Stimulated activated naive B cell treated with anti-CD40 and anti-IgM and Interleukin-4, amounts not matched to agents 10 μg/mL and 1 μg/mL and 100 μg/mL, for 72 hours (primary cell): ENCODE measurements at regions not wholly inside any gene's neighbourhood (a gene's known extent, or its start where the extent isn't known, plus 50 kb on each side); places are given as distances from the start of the nearest gene placed in this dataset.

ENCODE experiments used
- ATAC-seq, 2 donors: fragments of 150-1000 bp; cut with Tn5 transposase; replicated peaks; 2 replicates each; pipeline ENCODE4 v1.10.0; 2021; ENCODE audit warnings: moderate library complexity in 1 of 2
- DNase-seq: peaks from one replicate; pipeline ENCODE4 v3.0.0; 2021
- H3K27ac Mint-ChIP-seq: one replicate; pipeline ENCODE4 v1.8.0; 2022; ENCODE audit warnings: mild to moderate bottlenecking, mixed read lengths
- H3K27me3 Mint-ChIP-seq, 2 donors: one replicate each; pipeline ENCODE4 v1.8.0; 2022; ENCODE audit warnings: mixed read lengths in 2 of 2
- H3K36me3 Mint-ChIP-seq, 2 donors: one replicate each; pipeline ENCODE4 v1.8.0; 2022; ENCODE audit warnings: mixed read lengths in 2 of 2, mild to moderate bottlenecking in 1 of 2
- H3K4me1 Mint-ChIP-seq, 2 donors: one replicate each; pipeline ENCODE4 v1.8.0; 2022; ENCODE audit warnings: mixed read lengths in 2 of 2, mild to moderate bottlenecking in 1 of 2
- H3K4me3 Mint-ChIP-seq, 2 donors: one replicate each; pipeline ENCODE4 v1.8.0; 2022; ENCODE audit warnings: mild to moderate bottlenecking in 2 of 2, mixed read lengths in 2 of 2, moderate library complexity in 1 of 2
- H3K9me3 Mint-ChIP-seq, 2 donors: one replicate each; pipeline ENCODE4 v1.8.0; 2022; ENCODE audit warnings: mixed read lengths in 2 of 2, mild to moderate bottlenecking in 1 of 2

GRCh38 chr10:28137907-28138880 is 139.3 kb upstream of the ODAD2 start:
- peaks cover 11 to 17% of the 10 kb centered on the region in 2 donors for H3K36me3 Mint-ChIP-seq
- peaks cover 19% of the 10 kb centered on the region in 2 donors for H3K9me3 Mint-ChIP-seq
- H3K4me1 Mint-ChIP-seq, result no peaks in the 10 kb centered on the region
- DNase-seq (no peak), ATAC-seq (no peak)
- no peaks in the 10 kb centered on the region for H3K27me3 Mint-ChIP-seq
- H3K27ac Mint-ChIP-seq, result no peak overlapping the region
- no peak overlapping the region for H3K4me3 Mint-ChIP-seq

DNA sequence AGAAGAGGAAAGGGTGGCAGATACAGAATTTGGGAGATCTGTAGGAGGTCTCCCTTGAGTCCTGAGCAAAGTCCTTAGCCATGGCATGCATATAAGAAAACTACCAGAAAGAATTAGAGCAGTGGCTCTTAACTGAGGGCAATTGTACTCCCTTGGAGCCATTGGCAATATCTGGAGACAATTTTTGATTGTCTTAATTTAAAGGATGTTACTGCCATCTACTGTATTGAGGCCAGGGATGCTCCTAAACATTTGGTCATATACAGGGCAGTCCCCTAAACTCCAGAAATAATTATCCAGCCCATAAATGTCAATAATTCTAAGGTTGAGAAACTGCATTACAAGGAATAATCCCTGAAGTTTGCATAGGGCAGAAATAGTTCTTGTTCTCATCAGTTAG is 136.4 kb upstream of the ODAD2 start:
- Mint-ChIP-seq H3K36me3 (peaks cover 11 to 19% of the 10 kb centered on the region in 2 donors), H3K27me3 (no peaks in the 10 kb centered on the region), H3K9me3 (peaks cover 20 to 21% of the 10 kb centered on the region in 2 donors), H3K27ac (no peak overlapping the region), H3K4me3 (no peak overlapping the region), H3K4me1 (no peaks in the 10 kb centered on the region)
- no peak for ATAC-seq
- no peak for DNase-seq

DNA sequence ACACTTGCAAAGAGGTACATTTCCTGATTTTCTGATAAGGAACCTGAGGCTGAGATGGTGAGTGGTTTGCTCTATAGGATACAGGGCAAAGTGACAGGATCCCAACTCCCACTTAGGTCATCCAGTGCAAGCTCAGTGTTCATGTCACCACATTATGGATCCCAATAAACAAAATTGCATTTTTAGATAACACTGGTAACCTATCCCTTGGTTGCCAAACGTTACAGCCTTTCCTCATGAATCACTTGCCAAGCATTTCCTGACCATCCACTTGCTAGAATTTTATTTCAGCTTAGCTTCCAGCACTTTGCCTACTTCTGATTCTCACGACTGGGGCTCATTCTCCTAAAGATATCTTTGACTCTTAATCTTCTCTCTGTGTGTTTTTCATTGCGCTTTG is 131.4 kb upstream of the ODAD2 start:
- Mint-ChIP-seq H3K36me3 (peaks cover 8 to 22% of the 10 kb centered on the region in 2 donors), H3K9me3 (peaks cover 11 to 19% of the 10 kb centered on the region in 2 donors), H3K4me3 (no peak overlapping the region), H3K27ac (no peak overlapping the region), H3K27me3 (no peaks in the 10 kb centered on the region), H3K4me1 (no peaks in the 10 kb centered on the region)
- DNase-seq (no peak), ATAC-seq (no peak)

- Mint-ChIP-seq H3K36me3 (peaks cover 6 to 15% of the 10 kb centered on the region in 2 donors), H3K4me1 (no peaks in the 10 kb centered on the region), H3K9me3 (peaks cover 5 to 9% of the 10 kb centered on the region in 2 donors), H3K4me3 (no peak overlapping the region), H3K27me3 (no peaks in the 10 kb centered on the region), H3K27ac (no peak overlapping the region)
- no peak for ATAC-seq
- no peak for DNase-seq
Measured at GRCh38 chr10:28127881-28128280, 129.0 kb upstream of the ODAD2 start.

- Mint-ChIP-seq H3K36me3 (peaks cover 6 to 15% of the 10 kb centered on the region in 2 donors), H3K27me3 (no peaks in the 10 kb centered on the region)
Measured at GRCh38 chr10:28125701-28126100, 126.8 kb upstream of the ODAD2 start.

DNA sequence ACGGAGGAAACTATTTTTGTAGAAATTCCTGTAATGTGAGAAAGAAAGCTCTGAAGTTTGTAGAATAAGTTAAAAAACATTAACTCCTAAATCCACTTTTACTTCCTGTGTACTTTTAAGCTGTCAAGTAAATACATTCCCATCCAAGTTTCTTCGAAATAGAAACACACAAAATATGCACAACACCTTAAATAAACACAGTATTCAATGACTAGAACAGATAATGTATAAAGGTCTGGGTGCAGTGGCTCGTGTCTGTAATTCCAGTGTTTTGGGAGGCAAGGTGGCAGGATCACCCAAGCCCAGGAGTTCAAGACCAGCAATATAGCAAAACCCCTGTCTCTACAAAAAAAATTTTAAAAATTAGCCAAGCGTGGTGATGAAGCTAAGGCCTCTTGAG is 121.9 kb upstream of the ODAD2 start:
- ATAC-seq, result no peak
- H3K4me3 Mint-ChIP-seq, result no peak overlapping the region

More at GRCh38 chr10:28125701-28126100, 126.8 kb upstream of the ODAD2 start:
- ATAC-seq (no peak), DNase-seq (no peak)
- Mint-ChIP-seq H3K9me3 (peaks cover 5 to 9% of the 10 kb centered on the region in 2 donors), H3K27ac (no peak overlapping the region), H3K4me1 (no peaks in the 10 kb centered on the region), H3K4me3 (no peak overlapping the region)

DNA sequence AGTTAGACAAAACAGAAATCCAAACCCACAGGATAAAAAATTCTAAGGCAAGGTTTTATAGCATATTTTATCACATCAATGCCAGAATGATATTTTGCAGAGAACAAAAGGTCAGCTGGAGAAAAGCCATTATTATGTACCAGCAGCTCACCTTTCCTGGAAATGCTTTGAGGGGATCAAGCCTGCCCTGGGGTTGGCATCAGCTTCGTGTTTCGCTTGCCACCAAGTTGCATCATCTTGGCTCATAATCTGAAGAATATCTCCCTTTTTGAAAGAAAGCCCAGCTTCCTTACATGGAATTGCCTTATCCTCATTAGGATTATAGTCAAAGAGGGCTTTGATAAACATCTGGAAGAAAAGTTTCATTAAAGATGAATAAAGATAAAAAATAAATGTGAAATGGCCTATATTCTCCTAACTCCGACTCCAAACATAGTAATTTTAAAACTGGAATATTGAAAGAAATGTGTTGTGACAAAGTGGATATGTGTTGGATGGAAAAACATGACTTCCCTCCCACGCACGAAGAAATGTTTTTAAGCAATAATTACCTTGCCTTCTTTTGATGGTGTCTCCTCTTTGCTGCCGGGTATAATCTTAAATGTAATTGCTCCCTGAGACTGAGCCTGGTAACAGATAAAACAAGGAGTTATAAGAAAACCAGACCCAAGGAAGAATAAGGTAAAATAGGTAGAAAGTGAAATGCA is 121.3 kb upstream of the ODAD2 start:
- Mint-ChIP-seq H3K27me3 (no peaks in the 10 kb centered on the region), H3K27ac (no peak overlapping the region), H3K36me3 (peaks cover 3 to 5% of the 10 kb centered on the region in 2 donors), H3K4me3 (no peak overlapping the region), H3K4me1 (no peaks in the 10 kb centered on the region), H3K9me3 (no peaks in the 10 kb centered on the region)
- DNase-seq (no peak), ATAC-seq (no peak)

More for the DNA sequence above, 121.9 kb upstream of the ODAD2 start:
- Mint-ChIP-seq H3K4me1 (no peaks in the 10 kb centered on the region), H3K9me3 (no peaks in the 10 kb centered on the region), H3K27ac (no peak overlapping the region), H3K36me3 (peaks cover 3 to 5% of the 10 kb centered on the region in 2 donors), H3K27me3 (no peaks in the 10 kb centered on the region)
- DNase-seq, result no peak

GRCh38 chr10:28118985-28119628 is 120.2 kb upstream of the ODAD2 start:
- Mint-ChIP-seq H3K27me3 (no peaks in the 10 kb centered on the region), H3K4me1 (no peaks in the 10 kb centered on the region)

DNA sequence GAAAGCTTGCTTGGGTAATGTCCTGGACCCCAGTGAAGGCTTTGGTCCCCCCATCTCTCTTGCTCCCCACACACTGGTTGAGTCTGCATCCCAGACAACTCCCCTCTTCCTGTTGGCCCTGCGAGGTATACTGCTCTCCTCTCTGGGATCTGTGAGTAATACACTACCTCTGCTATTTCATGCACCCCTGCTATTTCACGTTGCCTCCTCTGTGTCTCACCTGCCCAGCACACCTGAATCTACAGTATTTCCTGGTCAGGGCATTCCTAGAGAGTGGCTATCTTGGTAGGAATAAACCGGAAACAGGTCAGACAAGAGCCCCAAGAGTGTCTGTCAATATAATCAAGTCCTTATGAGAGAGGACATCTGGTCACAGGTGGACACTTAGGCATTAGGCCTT is 114.3 kb upstream of the ODAD2 start:
- no peaks in the 10 kb centered on the region for H3K27me3 Mint-ChIP-seq
- no peak overlapping the region for H3K4me3 Mint-ChIP-seq
- peaks cover 0 to 2% of the 10 kb centered on the region in 2 donors for H3K36me3 Mint-ChIP-seq
- ATAC-seq (no peak), DNase-seq (no peak)
- H3K9me3 Mint-ChIP-seq, result peaks cover 0 to 1% of the 10 kb centered on the region in 2 donors
- no peak overlapping the region for H3K27ac Mint-ChIP-seq
- H3K4me1 Mint-ChIP-seq, result no peaks in the 10 kb centered on the region

More at GRCh38 chr10:28118985-28119628, 120.2 kb upstream of the ODAD2 start:
- Mint-ChIP-seq H3K36me3 (peaks cover 3 to 5% of the 10 kb centered on the region in 2 donors), H3K27ac (no peak overlapping the region), H3K9me3 (no peaks in the 10 kb centered on the region), H3K4me3 (no peak overlapping the region)
- ATAC-seq (no peak), DNase-seq (no peak)

DNA sequence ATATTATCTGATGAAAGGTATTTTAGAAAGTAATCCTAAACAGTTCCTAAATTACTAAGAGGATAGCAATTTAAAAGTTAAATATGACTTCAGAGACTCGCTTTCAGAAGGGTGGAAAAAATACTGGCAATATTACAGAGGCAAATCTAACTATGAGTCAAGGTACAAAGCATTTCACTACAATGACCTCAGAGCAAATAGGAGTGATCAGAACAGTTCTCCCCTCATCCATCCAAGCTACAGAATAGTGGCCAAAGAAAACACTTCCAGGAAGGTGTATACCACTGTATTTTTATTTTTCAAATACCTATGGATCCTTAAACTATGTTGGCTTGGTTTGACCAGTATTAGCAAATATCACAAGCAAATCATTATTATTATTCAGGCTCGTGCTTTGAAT is 112.8 kb upstream of the ODAD2 start:
- Mint-ChIP-seq H3K36me3 (peaks cover 0 to 2% of the 10 kb centered on the region in 2 donors), H3K4me3 (no peak overlapping the region), H3K4me1 (no peaks in the 10 kb centered on the region), H3K27me3 (no peaks in the 10 kb centered on the region), H3K9me3 (peaks cover 0 to 1% of the 10 kb centered on the region in 2 donors), H3K27ac (no peak overlapping the region)
- DNase-seq (no peak), ATAC-seq (no peak)

- ATAC-seq, result no peak
- H3K4me3 Mint-ChIP-seq, result no peak overlapping the region
- DNase-seq, result no peak
- H3K36me3 Mint-ChIP-seq, result peaks cover 0 to 1% of the 10 kb centered on the region in 2 donors
- H3K27ac Mint-ChIP-seq, result no peak overlapping the region
- H3K9me3 Mint-ChIP-seq, result peaks cover 4 to 6% of the 10 kb centered on the region in 2 donors
- no peaks in the 10 kb centered on the region for H3K27me3 Mint-ChIP-seq
- no peaks in the 10 kb centered on the region for H3K4me1 Mint-ChIP-seq
Measured at GRCh38 chr10:28105561-28105960, 106.7 kb upstream of the ODAD2 start.

- no peaks in the 10 kb centered on the region for H3K4me1 Mint-ChIP-seq
- peaks cover 0 to under 1% of the 10 kb centered on the region in 2 donors for H3K9me3 Mint-ChIP-seq
- H3K27ac Mint-ChIP-seq, result no peak overlapping the region
- DNase-seq (no peak), ATAC-seq (no peak)
- H3K27me3 Mint-ChIP-seq, result no peaks in the 10 kb centered on the region
- H3K36me3 Mint-ChIP-seq, result no peaks in the 10 kb centered on the region
- H3K4me3 Mint-ChIP-seq, result no peak overlapping the region
Measured at GRCh38 chr10:28097633-28098032, 98.8 kb upstream of the ODAD2 start.

- no peak for DNase-seq
- H3K4me3 Mint-ChIP-seq, result no peak overlapping the region
- H3K27me3 Mint-ChIP-seq, result no peaks in the 10 kb centered on the region
- ATAC-seq, result no peak
- H3K4me1 Mint-ChIP-seq, result no peaks in the 10 kb centered on the region
- H3K27ac Mint-ChIP-seq, result no peak overlapping the region
- H3K36me3 Mint-ChIP-seq, result no peaks in the 10 kb centered on the region
- no peaks in the 10 kb centered on the region for H3K9me3 Mint-ChIP-seq
Measured at GRCh38 chr10:28095791-28096378, 97.0 kb upstream of the ODAD2 start.

DNA sequence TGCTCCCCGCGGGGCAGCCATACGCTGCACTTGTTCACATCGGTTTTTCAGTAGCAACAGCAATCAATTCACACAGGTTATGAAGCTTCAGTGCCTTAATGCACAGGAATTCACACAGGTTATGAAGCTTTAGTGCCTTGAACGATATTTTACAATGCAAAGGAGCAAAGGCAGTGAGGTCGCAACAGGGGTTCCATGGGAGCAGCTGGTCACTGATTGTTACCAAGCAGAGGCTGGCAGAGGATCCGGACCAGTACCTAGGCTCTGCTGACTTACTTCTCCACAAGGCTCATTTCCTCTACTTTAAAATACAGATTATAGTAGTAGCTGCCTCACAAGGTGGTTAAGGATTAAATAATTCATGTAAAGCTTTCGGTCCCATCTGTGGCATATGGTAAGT is 95.2 kb upstream of the ODAD2 start:
- no peak for DNase-seq
- Mint-ChIP-seq H3K27ac (no peak overlapping the region), H3K27me3 (no peaks in the 10 kb centered on the region), H3K36me3 (no peaks in the 10 kb centered on the region), H3K4me1 (no peaks in the 10 kb centered on the region), H3K4me3 (no peak overlapping the region), H3K9me3 (no peaks in the 10 kb centered on the region)
- no peak for ATAC-seq
